Right atrium auricular region (tissue), 2 donors: ENCODE measurements at regions not wholly inside any gene's neighbourhood (a gene's known extent, or its start where the extent isn't known, plus 50 kb on each side); places are given as distances from the start of the nearest gene placed in this dataset.

ENCODE experiments used
- DNase-seq: peaks from one replicate; pipeline ENCODE4 v3.0.0-alpha.2; 2019; ENCODE audit warnings: low spot score
- H3K27ac ChIP-seq, 2 donors: fragments of 200-600 bp; sonication (generic); 1 replicate in 1 of 2; 2 replicates in 1 of 2; pipeline ENCODE4 v1.5.1; 2016 to 2019
- H3K27me3 ChIP-seq, 2 donors: fragments of 200-600 bp; sonication (generic); one replicate each; pipeline versions ENCODE4 v1.5.1 to v1.6.0; 2017 to 2019
- H3K36me3 ChIP-seq: fragments of 200-600 bp; sonication (generic); one replicate; pipeline ENCODE4 v1.5.1; 2016
- H3K4me1 ChIP-seq, 2 donors: fragments of 200-600 bp; sonication (generic); one replicate each; pipeline versions ENCODE4 v1.5.1 to v1.6.0; 2017 to 2019
- H3K4me3 ChIP-seq, 2 donors: fragments of 200-600 bp; sonication (generic); 1 replicate in 1 of 2; 2 replicates in 1 of 2; pipeline ENCODE4 v1.5.1; 2017 to 2019; ENCODE audit warnings: mild to moderate bottlenecking in 1 of 2, moderate library complexity in 1 of 2
- H3K9me3 ChIP-seq, 2 donors: fragments of 200-600 bp; sonication (generic); one replicate each; pipeline ENCODE4 v1.5.1; 2019
- CTCF ChIP-seq, 2 donors: fragments of 200-600 bp; sonication (generic); IDR thresholded peaks; one replicate each; pipeline ENCODE4 v1.5.1; 2019; ENCODE audit warnings: antibody characterized with exemption in 2 of 2

- Histone ChIP-seq H3K9me3 (no peaks in the 10 kb centered on the region), H3K36me3 (no peaks in the 10 kb centered on the region), H3K4me1 (peaks cover 0 to 29% of the 10 kb centered on the region in 2 donors), H3K27me3 (no peaks in the 10 kb centered on the region), H3K27ac (no peak overlapping the region), H3K4me3 (no peak overlapping the region)
- no peak for TF ChIP-seq CTCF (IDR thresholded peaks at IDR 0.05)
- no peak for DNase-seq
Observed at GRCh38 chr16:77067900-77068299, 123.1 kb upstream of the MON1B start.

- peaks cover 0 to 24% of the 10 kb centered on the region in 2 donors for H3K4me1 ChIP-seq
Observed at GRCh38 chr16:77068402-77068801, 122.6 kb upstream of the MON1B start.

GRCh38 chr16:77069929-77070328, 121.1 kb upstream of the MON1B start:
- Histone ChIP-seq H3K9me3 (peaks cover 0 to 4% of the 10 kb centered on the region in 2 donors), H3K27ac (no peak overlapping the region), H3K36me3 (no peaks in the 10 kb centered on the region), H3K27me3 (no peaks in the 10 kb centered on the region), H3K4me3 (no peak overlapping the region), H3K4me1 (peaks cover 0 to 13% of the 10 kb centered on the region in 2 donors)
- DNase-seq = no peak
- no peak for TF ChIP-seq CTCF (IDR thresholded peaks at IDR 0.05)

More at GRCh38 chr16:77068402-77068801, 122.6 kb upstream of the MON1B start:
- no peak for TF ChIP-seq CTCF (IDR thresholded peaks at IDR 0.05)
- Histone ChIP-seq H3K4me3 (no peak overlapping the region), H3K36me3 (no peaks in the 10 kb centered on the region), H3K27me3 (no peaks in the 10 kb centered on the region), H3K27ac (no peak overlapping the region), H3K9me3 (no peaks in the 10 kb centered on the region)
- DNase-seq = no peak

GRCh38 chr16:77070683-77071082, 120.3 kb upstream of the MON1B start:
- no peak overlapping the region for H3K4me3 ChIP-seq
- TF ChIP-seq CTCF (IDR thresholded peaks at IDR 0.05) = no peak
- peaks cover 0 to 4% of the 10 kb centered on the region in 2 donors for H3K9me3 ChIP-seq
- no peaks in the 10 kb centered on the region for H3K36me3 ChIP-seq
- no peaks in the 10 kb centered on the region for H3K27me3 ChIP-seq
- H3K4me1 ChIP-seq = peaks cover 0 to 13% of the 10 kb centered on the region in 2 donors
- no peak overlapping the region for H3K27ac ChIP-seq
- no peak for DNase-seq

- Histone ChIP-seq H3K4me3 (no peak overlapping the region), H3K27ac (no peak overlapping the region), H3K9me3 (peaks cover 0 to 4% of the 10 kb centered on the region in 2 donors), H3K27me3 (no peaks in the 10 kb centered on the region), H3K4me1 (no peaks in the 10 kb centered on the region), H3K36me3 (no peaks in the 10 kb centered on the region)
- TF ChIP-seq CTCF (IDR thresholded peaks at IDR 0.05) = no peak
- DNase-seq = no peak
Observed at GRCh38 chr16:77076839-77077238, 114.2 kb upstream of the MON1B start.

GRCh38 chr16:77077256-77077922, 113.6 kb upstream of the MON1B start:
- H3K9me3 ChIP-seq = peaks cover 0 to 4% of the 10 kb centered on the region in 2 donors
- no peak for TF ChIP-seq CTCF (IDR thresholded peaks at IDR 0.05)
- H3K36me3 ChIP-seq = no peaks in the 10 kb centered on the region
- H3K27me3 ChIP-seq = no peaks in the 10 kb centered on the region
- H3K4me1 ChIP-seq = no peaks in the 10 kb centered on the region
- no peak overlapping the region for H3K27ac ChIP-seq
- H3K4me3 ChIP-seq = no peak overlapping the region
- no peak for DNase-seq
